ENCODE measurements at regions not wholly inside any gene's neighbourhood (a gene's known extent, or its start where the extent isn't known, plus 50 kb on each side); places are given as distances from the start of the nearest gene placed in this dataset.
"Not testable (repeated sequence)": the region's sequence is repeated elsewhere in the genome, so short reads cannot be mapped to it uniquely, and the experiment has no call there.

- DNase-seq (no peak), ATAC-seq (ENCODE audit: low read depth in 2 of 2) (no peak)
- H3K4me3 Mint-ChIP-seq: no peak overlapping the region
- no peak overlapping the region for H3K27ac Mint-ChIP-seq
- Histone ChIP-seq H3K9me3 (ENCODE audit: control insufficient read depth in 2 of 2, low read length in 2 of 2) (no peaks in the 10 kb centered on the region), H3K27ac (ENCODE audit: insufficient read depth, low read length, poor library complexity, severe bottlenecking) (no peak overlapping the region), H3K4me1 (ENCODE audit: control insufficient read depth, insufficient read depth, low read length, poor library complexity, severe bottlenecking) (no peaks in the 10 kb centered on the region), H3K36me3 (ENCODE audit: control insufficient read depth, insufficient read depth, low read length) (no peaks in the 10 kb centered on the region), H3K4me3 (ENCODE audit: low read depth, low read length) (no peak overlapping the region), H3K27me3 (ENCODE audit: control insufficient read depth, insufficient read depth, low read length) (no peaks in the 10 kb centered on the region)
- peaks cover 0 to 2% (median 0%) of the 10 kb centered on the region in 7 donors for H3K9me3 Mint-ChIP-seq
- peaks cover 1% of the 10 kb centered on the region for H3K27me3 Mint-ChIP-seq
- H3K4me1 Mint-ChIP-seq: no peaks in the 10 kb centered on the region
- no peaks in the 10 kb centered on the region for H3K36me3 Mint-ChIP-seq
These were observed 854.7 kb downstream of the TBC1D22A start for GRCh38 chr22:47617186-47617585.

- Histone ChIP-seq H3K4me3 (ENCODE audit: low read depth, low read length) (no peak overlapping the region), H3K27ac (ENCODE audit: insufficient read depth, low read length, poor library complexity, severe bottlenecking) (no peak overlapping the region), H3K9me3 (ENCODE audit: control insufficient read depth in 2 of 2, low read length in 2 of 2) (no peaks in the 10 kb centered on the region), H3K36me3 (ENCODE audit: control insufficient read depth, insufficient read depth, low read length) (no peaks in the 10 kb centered on the region), H3K4me1 (ENCODE audit: control insufficient read depth, insufficient read depth, low read length, poor library complexity, severe bottlenecking) (no peaks in the 10 kb centered on the region), H3K27me3 (ENCODE audit: control insufficient read depth, insufficient read depth, low read length) (no peaks in the 10 kb centered on the region)
- H3K27me3 Mint-ChIP-seq: no peaks in the 10 kb centered on the region
- H3K4me3 Mint-ChIP-seq: no peak overlapping the region
- ATAC-seq (ENCODE audit: low read depth in 2 of 2) (no peak), DNase-seq (no peak)
- peaks cover 0 to 2% (median 0%) of the 10 kb centered on the region in 7 donors for H3K9me3 Mint-ChIP-seq
- no peak overlapping the region for H3K27ac Mint-ChIP-seq
- H3K4me1 Mint-ChIP-seq: no peaks in the 10 kb centered on the region
- no peaks in the 10 kb centered on the region for H3K36me3 Mint-ChIP-seq
These were observed 854.1 kb downstream of the TBC1D22A start for GRCh38 chr22:47616396-47617020.

GRCh38 chr22:47615051-47615450 lies 852.6 kb downstream of the TBC1D22A start:
- Histone ChIP-seq H3K4me1 (ENCODE audit: control insufficient read depth, insufficient read depth, low read length, poor library complexity, severe bottlenecking) (no peaks in the 10 kb centered on the region), H3K27me3 (ENCODE audit: control insufficient read depth, insufficient read depth, low read length) (no peaks in the 10 kb centered on the region), H3K4me3 (ENCODE audit: low read depth, low read length) (no peak overlapping the region), H3K9me3 (ENCODE audit: control insufficient read depth in 2 of 2, low read length in 2 of 2) (no peaks in the 10 kb centered on the region), H3K36me3 (ENCODE audit: control insufficient read depth, insufficient read depth, low read length) (no peaks in the 10 kb centered on the region), H3K27ac (ENCODE audit: insufficient read depth, low read length, poor library complexity, severe bottlenecking) (no peak overlapping the region)
- Mint-ChIP-seq H3K27me3 (no peaks in the 10 kb centered on the region), H3K27ac (no peak overlapping the region), H3K9me3 (peaks cover 0 to 1% (median 0%) of the 10 kb centered on the region in 7 donors), H3K36me3 (no peaks in the 10 kb centered on the region), H3K4me1 (no peaks in the 10 kb centered on the region), H3K4me3 (no peak overlapping the region)
- DNase-seq: no peak
- ATAC-seq (ENCODE audit: low read depth in 2 of 2): no peak

GRCh38 chr22:47613606-47614350 lies 851.3 kb downstream of the TBC1D22A start:
- H3K27me3 Mint-ChIP-seq: no peaks in the 10 kb centered on the region
- no peak overlapping the region for H3K27ac Mint-ChIP-seq
- Histone ChIP-seq H3K27me3 (ENCODE audit: control insufficient read depth, insufficient read depth, low read length) (no peaks in the 10 kb centered on the region), H3K4me1 (ENCODE audit: control insufficient read depth, insufficient read depth, low read length, poor library complexity, severe bottlenecking) (no peaks in the 10 kb centered on the region), H3K4me3 (ENCODE audit: low read depth, low read length) (no peak overlapping the region), H3K36me3 (ENCODE audit: control insufficient read depth, insufficient read depth, low read length) (no peaks in the 10 kb centered on the region), H3K27ac (ENCODE audit: insufficient read depth, low read length, poor library complexity, severe bottlenecking) (no peak overlapping the region), H3K9me3 (ENCODE audit: control insufficient read depth in 2 of 2, low read length in 2 of 2) (no peaks in the 10 kb centered on the region)
- H3K4me3 Mint-ChIP-seq: no peak overlapping the region
- DNase-seq: no peak
- peaks cover 0 to 4% (median 1%) of the 10 kb centered on the region in 7 donors for H3K9me3 Mint-ChIP-seq
- ATAC-seq (ENCODE audit: low read depth in 2 of 2): no peak
- H3K36me3 Mint-ChIP-seq: no peaks in the 10 kb centered on the region
- no peaks in the 10 kb centered on the region for H3K4me1 Mint-ChIP-seq

GRCh38 chr22:47613181-47613580 lies 850.7 kb downstream of the TBC1D22A start:
- not testable (repeated sequence) for H3K27ac ChIP-seq (ENCODE audit: insufficient read depth, low read length, poor library complexity, severe bottlenecking); H3K4me1 Mint-ChIP-seq; H3K36me3 Mint-ChIP-seq; H3K9me3 ChIP-seq (ENCODE audit: control insufficient read depth in 2 of 2, low read length in 2 of 2); H3K27me3 ChIP-seq (ENCODE audit: control insufficient read depth, insufficient read depth, low read length); H3K9me3 Mint-ChIP-seq; H3K4me3 ChIP-seq (ENCODE audit: low read depth, low read length); ATAC-seq (ENCODE audit: low read depth in 2 of 2); H3K27me3 Mint-ChIP-seq; H3K4me1 ChIP-seq (ENCODE audit: control insufficient read depth, insufficient read depth, low read length, poor library complexity, severe bottlenecking); H3K27ac Mint-ChIP-seq; DNase-seq; H3K36me3 ChIP-seq (ENCODE audit: control insufficient read depth, insufficient read depth, low read length); H3K4me3 Mint-ChIP-seq

GRCh38 chr22:47612311-47612910 lies 850.0 kb downstream of the TBC1D22A start:
- no peak for ATAC-seq (ENCODE audit: low read depth in 2 of 2)
- Mint-ChIP-seq H3K27me3 (no peaks in the 10 kb centered on the region), H3K9me3 (peaks cover 0 to 4% (median 0%) of the 10 kb centered on the region in 7 donors)

GRCh38 chr22:47610764-47611163 lies 848.3 kb downstream of the TBC1D22A start:
- H3K27me3 Mint-ChIP-seq: no peaks in the 10 kb centered on the region
- H3K27me3 ChIP-seq (ENCODE audit: control insufficient read depth, insufficient read depth, low read length): no peaks in the 10 kb centered on the region
- no peak overlapping the region for H3K27ac ChIP-seq (ENCODE audit: insufficient read depth, low read length, poor library complexity, severe bottlenecking)
- H3K36me3 ChIP-seq (ENCODE audit: control insufficient read depth, insufficient read depth, low read length): no peaks in the 10 kb centered on the region
- H3K4me1 ChIP-seq (ENCODE audit: control insufficient read depth, insufficient read depth, low read length, poor library complexity, severe bottlenecking): no peaks in the 10 kb centered on the region
- H3K27ac Mint-ChIP-seq: no peak overlapping the region
- DNase-seq: no peak
- no peaks in the 10 kb centered on the region for H3K4me1 Mint-ChIP-seq
- H3K4me3 ChIP-seq (ENCODE audit: low read depth, low read length): no peak overlapping the region
- no peaks in the 10 kb centered on the region for H3K9me3 ChIP-seq (ENCODE audit: control insufficient read depth in 2 of 2, low read length in 2 of 2)
- no peak for ATAC-seq (ENCODE audit: low read depth in 2 of 2)
- peaks cover 0 to 4% (median 0%) of the 10 kb centered on the region in 7 donors for H3K9me3 Mint-ChIP-seq
- no peaks in the 10 kb centered on the region for H3K36me3 Mint-ChIP-seq
- H3K4me3 Mint-ChIP-seq: no peak overlapping the region

More at GRCh38 chr22:47612311-47612910, 850.0 kb downstream of the TBC1D22A start:
- Histone ChIP-seq H3K4me3 (ENCODE audit: low read depth, low read length) (no peak overlapping the region), H3K9me3 (ENCODE audit: control insufficient read depth in 2 of 2, low read length in 2 of 2) (no peaks in the 10 kb centered on the region), H3K36me3 (ENCODE audit: control insufficient read depth, insufficient read depth, low read length) (no peaks in the 10 kb centered on the region), H3K27me3 (ENCODE audit: control insufficient read depth, insufficient read depth, low read length) (no peaks in the 10 kb centered on the region), H3K27ac (ENCODE audit: insufficient read depth, low read length, poor library complexity, severe bottlenecking) (no peak overlapping the region), H3K4me1 (ENCODE audit: control insufficient read depth, insufficient read depth, low read length, poor library complexity, severe bottlenecking) (no peaks in the 10 kb centered on the region)
- no peak overlapping the region for H3K27ac Mint-ChIP-seq
- no peak for DNase-seq
- no peaks in the 10 kb centered on the region for H3K36me3 Mint-ChIP-seq
- H3K4me3 Mint-ChIP-seq: no peak overlapping the region
- no peaks in the 10 kb centered on the region for H3K4me1 Mint-ChIP-seq
